Endothelial cell of umbilical vein (primary cell): ENCODE measurements at regions not wholly inside any gene's neighbourhood (a gene's known extent, or its start where the extent isn't known, plus 50 kb on each side); places are given as distances from the start of the nearest gene placed in this dataset.

Experiments used
- BruUV-seq: library from RNA; stranded (reverse); fragments of 400-500 nt; replicated peaks from 2 replicates; lab custom pipeline; 2021; lab: Mats Ljungman, UMichigan
- CTCF ChIA-PET: fragments of 300-600, 350-600 bp; sonication (Branson Sonifier 250); formaldehyde crosslinking; loops from one replicate; lab custom pipeline; 2021; ENCODE audit warnings: antibody characterized with exemption, inconsistent platforms; lab: Charles Lee
- POLR2A ChIA-PET: fragments of 300-600, 350-600 bp; sonication (Branson Sonifier 250); formaldehyde crosslinking; loops from one replicate; lab custom pipeline; 2021; ENCODE audit warnings: antibody characterized with exemption, inconsistent platforms; lab: Charles Lee
- DNase-seq: peaks from one replicate; pipeline ENCODE4 v3.0.0-alpha.2; 2011; ENCODE audit warnings: low read depth, low spot score
- FAIRE-seq: peaks from 2 replicates; lab custom pipeline; 2011; peaks lifted over from hg19 to GRCh38; lab: Jason Lieb, UNC
- H2AFZ ChIP-seq: 2 replicates; pipeline ENCODE4 v1.6.0; 2012; ENCODE audit warnings: low read depth, low read length, control low read depth, inconsistent platforms
- H3K27ac ChIP-seq: 2 replicates; pipeline ENCODE4 v1.5.1; 2011; ENCODE audit warnings: low read depth, mild to moderate bottlenecking, control low read depth, low read length, moderate library complexity; ENCODE audit not compliant: insufficient read depth
- H3K27me3 ChIP-seq, 2 experiments: 2 replicates each; pipeline versions ENCODE4 v1.6.0 to v1.6.1; 2011; ENCODE audit warnings: low read length in 2 of 2, mixed read lengths in 1 of 2; ENCODE audit not compliant: control insufficient read depth in 2 of 2, insufficient read depth in 2 of 2
- H3K36me3 ChIP-seq, 2 experiments: 2 replicates in 1 of 2; 3 replicates in 1 of 2; pipeline ENCODE4 v1.5.1; 2011; ENCODE audit warnings: low read length in 2 of 2, mild to moderate bottlenecking in 1 of 2, moderate library complexity in 1 of 2; ENCODE audit not compliant: control insufficient read depth in 2 of 2, insufficient read depth in 2 of 2; ENCODE audit errors: extremely low read depth in 1 of 2
- H3K4me1 ChIP-seq: 3 replicates; pipeline ENCODE4 v1.5.1; 2011; ENCODE audit warnings: mild to moderate bottlenecking, low read length; ENCODE audit not compliant: control insufficient read depth, insufficient read depth; ENCODE audit errors: extremely low read depth
- H3K4me2 ChIP-seq: 2 replicates; pipeline ENCODE4 v1.6.1; 2011; ENCODE audit warnings: low read length, control low read depth, mixed read lengths; ENCODE audit not compliant: insufficient read depth
- H3K4me3 ChIP-seq, 3 experiments: fragments of 200-600 bp in 1 of 3; sonication (generic), shearing (Covaris generic) in 1 of 3; replicated peaks in 1 of 3; 2 replicates each; pipeline ENCODE4 v1.5.1; 2011 to 2016; ENCODE audit warnings: control low read depth in 3 of 3, low read length in 3 of 3, mild to moderate bottlenecking in 2 of 3, inconsistent platforms in 1 of 3, low read depth in 1 of 3, moderate library complexity in 1 of 3; ENCODE audit not compliant: insufficient read depth in 1 of 3
- H3K79me2 ChIP-seq: 2 replicates; pipeline ENCODE4 v1.6.0; 2012; ENCODE audit warnings: low read length, inconsistent platforms; ENCODE audit not compliant: control insufficient read depth, insufficient read depth
- H3K9ac ChIP-seq: replicated peaks from 2 replicates; pipeline ENCODE3; 2011; ENCODE audit warnings: low read length, control low read depth; ENCODE audit not compliant: insufficient read depth; ENCODE audit errors: extremely low read depth
- H3K9me1 ChIP-seq: replicated peaks from 3 replicates; pipeline ENCODE4 v1.6.0; 2011; ENCODE audit warnings: mild to moderate bottlenecking, low read length; ENCODE audit not compliant: control insufficient read depth, insufficient read depth; ENCODE audit errors: extremely low read depth
- H3K9me3 ChIP-seq: replicated peaks from 2 replicates; pipeline ENCODE4 v1.5.1; 2012; ENCODE audit warnings: low read length, inconsistent platforms; ENCODE audit not compliant: control insufficient read depth, insufficient read depth
- H4K20me1 ChIP-seq: replicated peaks from 2 replicates; pipeline ENCODE3; 2011; ENCODE audit warnings: mild to moderate bottlenecking, low read length; ENCODE audit not compliant: control insufficient read depth, insufficient read depth; ENCODE audit errors: extremely low read depth
- EZH2 ChIP-seq: IDR thresholded peaks from 2 replicates; pipeline ENCODE4 v1.6.1; 2012; ENCODE audit warnings: borderline replicate concordance, low read depth, mild to moderate bottlenecking, moderate library complexity, low read length, inconsistent platforms; ENCODE audit not compliant: severe bottlenecking
- FOS ChIP-seq: IDR thresholded peaks from 2 replicates; pipeline ENCODE4 v1.6.1; 2011; ENCODE audit warnings: mild to moderate bottlenecking, low read length, moderate library complexity, borderline replicate concordance; ENCODE audit not compliant: insufficient read depth
- GATA2 ChIP-seq: IDR thresholded peaks from 2 replicates; pipeline ENCODE4 v1.7.0; 2011; ENCODE audit warnings: low read depth, mild to moderate bottlenecking, moderate library complexity, mixed read lengths, low read length; ENCODE audit not compliant: insufficient read length, insufficient read depth
- JUN ChIP-seq: IDR thresholded peaks from 2 replicates; pipeline ENCODE4 v1.6.1; 2011; ENCODE audit warnings: borderline replicate concordance, low read depth; ENCODE audit not compliant: insufficient read length, insufficient read depth
- MAX ChIP-seq: IDR thresholded peaks from 2 replicates; pipeline ENCODE4 v1.6.1; 2011; ENCODE audit not compliant: insufficient read depth, insufficient read length
- MYC ChIP-seq: IDR thresholded peaks from one replicate; pipeline ENCODE4 v1.6.1; 2011; ENCODE audit warnings: mild to moderate bottlenecking, low read depth, low read length
- POLR2A ChIP-seq: IDR thresholded peaks from 2 replicates; pipeline ENCODE4 v1.6.1; 2012; ENCODE audit warnings: low read depth, mild to moderate bottlenecking, control low read depth, low read length
- POLR2AphosphoS5 ChIP-seq: IDR thresholded peaks from 2 replicates; pipeline ENCODE4 v1.6.1; 2012; ENCODE audit warnings: low read depth, mild to moderate bottlenecking, control low read depth, low read length, moderate library complexity; ENCODE audit not compliant: insufficient read depth
- dilution Hi-C: fragments of 300-500 bp; cut with MboI; formaldehyde crosslinking; loops from one replicate; pipeline ENCODE4 v1.15.0; 2019; ENCODE audit warnings: low sequenced_read_pairs; ENCODE audit not compliant: extremely low pct_ligation_motif_present
- intact Hi-C: fragments of 100-400 bp; cut with micrococcal nuclease; formaldehyde crosslinking; loops from one replicate; pipeline ENCODE4 v1.10.0; 2022
- TF ChIP-seq, protein P1 (sequence below), 2 donors: IDR thresholded peaks; 1 replicate in 1 of 2; 2 replicates in 1 of 2; pipeline ENCODE4 v1.5.1; 2011; ENCODE audit warnings: low read length in 2 of 2, mild to moderate bottlenecking in 2 of 2, moderate library complexity in 2 of 2, control low read depth in 1 of 2, inconsistent platforms in 1 of 2, low read depth in 1 of 2; ENCODE audit not compliant: insufficient read depth in 1 of 2; ENCODE audit errors: extremely low read depth in 1 of 2

GRCh38 chr20:48409055-48409615, 418.7 kb downstream of the PREX1 start:
- Histone ChIP-seq H3K79me2 (no peaks in the 10 kb centered on the region), H4K20me1 (no peaks in the 10 kb centered on the region), H3K36me3 (no peaks in the 10 kb centered on the region), H3K27me3 (peaks cover 1 to 5% of the 10 kb centered on the region in 2 experiments), H3K4me1 (no peaks in the 10 kb centered on the region), H2AFZ (no peak overlapping the region), H3K9ac (no peak overlapping the region), H3K9me1 (no peaks in the 10 kb centered on the region), H3K4me2 (no peak overlapping the region), H3K4me3 (no peak overlapping the region), H3K27ac (no peak overlapping the region), H3K9me3 (no peaks in the 10 kb centered on the region)
- ChIA-PET CTCF (no interaction called here), POLR2A (no interaction called here)
- BruUV-seq = no TSS peak
- dilution Hi-C loops = no loop called here
- intact Hi-C loops = no loop called here
- DNase-seq = no peak
- no peak for FAIRE-seq
- TF ChIP-seq POLR2A = no peak
- no peak for TF ChIP-seq MYC
- no peak for TF ChIP-seq JUN
- TF ChIP-seq POLR2AphosphoS5 = no peak
- no peak for TF ChIP-seq GATA2
- TF ChIP-seq, protein P1, sequence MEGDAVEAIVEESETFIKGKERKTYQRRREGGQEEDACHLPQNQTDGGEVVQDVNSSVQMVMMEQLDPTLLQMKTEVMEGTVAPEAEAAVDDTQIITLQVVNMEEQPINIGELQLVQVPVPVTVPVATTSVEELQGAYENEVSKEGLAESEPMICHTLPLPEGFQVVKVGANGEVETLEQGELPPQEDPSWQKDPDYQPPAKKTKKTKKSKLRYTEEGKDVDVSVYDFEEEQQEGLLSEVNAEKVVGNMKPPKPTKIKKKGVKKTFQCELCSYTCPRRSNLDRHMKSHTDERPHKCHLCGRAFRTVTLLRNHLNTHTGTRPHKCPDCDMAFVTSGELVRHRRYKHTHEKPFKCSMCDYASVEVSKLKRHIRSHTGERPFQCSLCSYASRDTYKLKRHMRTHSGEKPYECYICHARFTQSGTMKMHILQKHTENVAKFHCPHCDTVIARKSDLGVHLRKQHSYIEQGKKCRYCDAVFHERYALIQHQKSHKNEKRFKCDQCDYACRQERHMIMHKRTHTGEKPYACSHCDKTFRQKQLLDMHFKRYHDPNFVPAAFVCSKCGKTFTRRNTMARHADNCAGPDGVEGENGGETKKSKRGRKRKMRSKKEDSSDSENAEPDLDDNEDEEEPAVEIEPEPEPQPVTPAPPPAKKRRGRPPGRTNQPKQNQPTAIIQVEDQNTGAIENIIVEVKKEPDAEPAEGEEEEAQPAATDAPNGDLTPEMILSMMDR (IDR thresholded peaks at IDR 0.05; ENCODE audit: extremely low read depth in 1 of 2, insufficient read depth in 1 of 2, low read depth in 1 of 2, low read length in 2 of 2) = no peak
- no peak for TF ChIP-seq MAX
- no peak for TF ChIP-seq FOS
- no peak for TF ChIP-seq EZH2
